ENCODE measurements at regions not wholly inside any gene's neighbourhood (a gene's known extent, or its start where the extent isn't known, plus 50 kb on each side); places are given as distances from the start of the nearest gene placed in this dataset.

DNA sequence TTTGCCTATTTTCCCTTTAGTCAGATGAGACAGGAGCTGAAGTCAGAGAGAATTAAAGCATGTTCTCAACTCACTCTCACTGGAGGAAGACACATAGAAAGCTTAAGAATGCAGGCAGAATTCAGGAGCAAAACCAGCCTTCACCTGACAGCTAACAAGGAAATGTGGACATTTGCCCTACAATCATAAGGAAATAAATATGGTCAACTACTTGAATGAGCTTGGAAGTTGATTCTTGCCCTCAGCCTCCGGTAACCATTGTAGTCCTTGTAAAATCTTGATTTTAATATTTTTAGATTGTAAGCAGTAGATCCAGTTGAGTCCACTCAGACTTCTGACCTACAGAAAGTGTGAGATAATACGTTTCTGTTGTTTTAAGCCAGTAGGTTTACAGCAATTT, 752.5 kb upstream of the ZWINT start:
- TF ChIP-seq, protein P1, sequence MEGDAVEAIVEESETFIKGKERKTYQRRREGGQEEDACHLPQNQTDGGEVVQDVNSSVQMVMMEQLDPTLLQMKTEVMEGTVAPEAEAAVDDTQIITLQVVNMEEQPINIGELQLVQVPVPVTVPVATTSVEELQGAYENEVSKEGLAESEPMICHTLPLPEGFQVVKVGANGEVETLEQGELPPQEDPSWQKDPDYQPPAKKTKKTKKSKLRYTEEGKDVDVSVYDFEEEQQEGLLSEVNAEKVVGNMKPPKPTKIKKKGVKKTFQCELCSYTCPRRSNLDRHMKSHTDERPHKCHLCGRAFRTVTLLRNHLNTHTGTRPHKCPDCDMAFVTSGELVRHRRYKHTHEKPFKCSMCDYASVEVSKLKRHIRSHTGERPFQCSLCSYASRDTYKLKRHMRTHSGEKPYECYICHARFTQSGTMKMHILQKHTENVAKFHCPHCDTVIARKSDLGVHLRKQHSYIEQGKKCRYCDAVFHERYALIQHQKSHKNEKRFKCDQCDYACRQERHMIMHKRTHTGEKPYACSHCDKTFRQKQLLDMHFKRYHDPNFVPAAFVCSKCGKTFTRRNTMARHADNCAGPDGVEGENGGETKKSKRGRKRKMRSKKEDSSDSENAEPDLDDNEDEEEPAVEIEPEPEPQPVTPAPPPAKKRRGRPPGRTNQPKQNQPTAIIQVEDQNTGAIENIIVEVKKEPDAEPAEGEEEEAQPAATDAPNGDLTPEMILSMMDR (conservative IDR thresholded peaks at IDR 0.05) = no peak
- no peak for TF ChIP-seq ZFX (IDR thresholded peaks at IDR 0.05)

GRCh38 chr10:57102236-57102635, 741.2 kb upstream of the ZWINT start:
- TF ChIP-seq, protein P1 (conservative IDR thresholded peaks at IDR 0.05) = no peak
- no peak for TF ChIP-seq ZFX (IDR thresholded peaks at IDR 0.05)
- H3K27ac ChIP-seq = no peak overlapping the region

More for the DNA sequence above, 752.5 kb upstream of the ZWINT start:
- H3K27ac ChIP-seq = no peak overlapping the region

GRCh38 chr10:57098146-57098545, 737.1 kb upstream of the ZWINT start:
- no peak overlapping the region for H3K27ac ChIP-seq
- TF ChIP-seq, protein P1 (conservative IDR thresholded peaks at IDR 0.05) = no peak
- TF ChIP-seq ZFX (IDR thresholded peaks at IDR 0.05) = no peak

DNA sequence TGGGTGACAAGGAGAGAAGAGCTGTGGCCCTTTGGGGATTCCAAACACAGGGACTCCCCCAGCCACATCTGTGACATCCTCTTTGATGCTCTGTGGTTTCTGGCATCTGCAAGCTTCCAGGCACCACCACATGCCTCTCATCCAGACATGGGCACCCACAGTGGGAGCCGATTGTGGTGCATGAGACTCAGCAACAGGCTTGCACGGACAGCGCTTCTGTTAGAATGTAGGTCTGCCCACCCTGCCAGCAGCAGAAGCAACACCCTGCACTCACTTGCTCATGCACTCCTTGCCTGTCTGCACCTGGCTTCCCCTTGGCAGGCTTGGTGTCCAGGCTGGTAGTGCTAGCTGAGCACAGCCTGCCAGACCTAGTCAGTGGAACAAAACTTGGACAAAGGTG, 735.0 kb upstream of the ZWINT start:
- TF ChIP-seq, protein P1 (conservative IDR thresholded peaks at IDR 0.05) = no peak
- no peak for TF ChIP-seq ZFX (IDR thresholded peaks at IDR 0.05)
- no peak overlapping the region for H3K27ac ChIP-seq

DNA sequence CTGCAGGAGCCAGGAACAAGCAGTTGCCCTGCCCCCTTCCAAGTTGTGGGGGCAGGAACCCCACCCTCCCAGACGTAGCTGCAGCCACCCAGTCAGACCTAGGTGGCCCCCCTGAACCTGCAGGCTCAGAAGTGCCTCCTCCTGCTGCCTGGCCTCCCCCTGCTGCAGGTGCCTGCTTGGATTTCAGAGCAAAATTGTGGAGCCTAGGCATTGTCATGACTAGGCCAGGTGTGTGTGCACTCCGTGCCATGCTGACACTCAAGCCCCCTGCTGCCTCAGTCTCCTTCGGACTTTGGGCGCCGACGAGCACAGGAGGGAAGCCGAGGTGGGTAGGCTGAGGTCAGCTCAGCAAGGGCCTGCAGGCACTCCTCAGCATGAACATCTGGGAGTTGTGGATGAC, 733.9 kb upstream of the ZWINT start:
- no peak overlapping the region for H3K27ac ChIP-seq
- no peak for TF ChIP-seq ZFX (IDR thresholded peaks at IDR 0.05)
- TF ChIP-seq, protein P1 (conservative IDR thresholded peaks at IDR 0.05) = no peak

DNA sequence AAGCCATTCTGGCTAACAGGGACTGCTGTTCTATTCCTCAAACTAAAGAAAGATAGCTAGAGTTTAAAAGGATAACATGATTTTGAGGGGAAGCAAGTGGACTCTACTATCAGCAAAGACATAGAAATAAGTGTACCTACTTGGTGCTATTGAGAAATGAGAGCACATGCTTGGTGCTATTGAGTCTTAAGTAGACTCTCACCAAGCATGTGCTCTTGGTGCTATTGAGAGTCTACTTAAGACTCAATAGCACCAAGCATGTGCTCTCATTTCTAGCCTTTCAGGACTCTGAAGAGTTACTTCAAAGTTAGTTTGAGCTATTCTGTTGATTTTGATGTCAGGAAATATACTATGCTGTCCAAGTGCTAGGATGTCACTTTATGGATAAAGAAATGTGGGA, 733.0 kb upstream of the ZWINT start:
- no peak overlapping the region for H3K27ac ChIP-seq
- TF ChIP-seq, protein P1 (conservative IDR thresholded peaks at IDR 0.05) = no peak
- TF ChIP-seq ZFX (IDR thresholded peaks at IDR 0.05) = no peak

GRCh38 chr10:57053530-57053929, 692.5 kb upstream of the ZWINT start:
- H3K27ac ChIP-seq = no peak overlapping the region
- TF ChIP-seq ZFX (IDR thresholded peaks at IDR 0.05) = no peak
- TF ChIP-seq, protein P1 (conservative IDR thresholded peaks at IDR 0.05) = no peak
